HL-60 (cell line): ENCODE measurements at regions not wholly inside any gene's neighbourhood (a gene's known extent, or its start where the extent isn't known, plus 50 kb on each side); places are given as distances from the start of the nearest gene placed in this dataset.

ENCODE experiments used
- DNase-seq, 2 experiments: peaks; one replicate each; pipeline ENCODE4 v3.0.0-alpha.2; 2010 to 2020; ENCODE audit warnings: low read depth in 1 of 2, low spot score in 1 of 2
- H3K27ac ChIP-seq: fragments of 250-450 bp; sonication (Bioruptor Pico); replicated peaks from 2 replicates; pipeline ENCODE4 v1.5.1; 2020; ENCODE audit warnings: mild to moderate bottlenecking, moderate library complexity
- H3K27me3 ChIP-seq: fragments of 250-450 bp; sonication (Bioruptor Pico); 2 replicates; pipeline ENCODE4 v1.5.1; 2021; ENCODE audit warnings: mild to moderate bottlenecking, moderate library complexity; ENCODE audit not compliant: insufficient read depth, poor library complexity, severe bottlenecking
- H3K4me3 ChIP-seq: replicated peaks from 2 replicates; pipeline ENCODE4 v1.5.1; 2011; ENCODE audit warnings: mild to moderate bottlenecking, control low read depth, low read length; ENCODE audit not compliant: insufficient read depth
- CTCF ChIP-seq: IDR thresholded peaks from one replicate; pipeline ENCODE4 v1.5.1; 2011; ENCODE audit warnings: low read length, control low read depth, inconsistent platforms; ENCODE audit not compliant: insufficient read depth
- GABPA ChIP-seq: IDR thresholded peaks from 2 replicates; pipeline ENCODE4 v1.6.1; 2012; ENCODE audit warnings: low read depth
- POLR2AphosphoS5 ChIP-seq: IDR thresholded peaks from 2 replicates; pipeline ENCODE4 v1.6.1; 2012; ENCODE audit warnings: low read depth
- REST ChIP-seq: IDR thresholded peaks from 2 replicates; pipeline ENCODE4 v1.6.1; 2012; ENCODE audit warnings: low read depth; ENCODE audit not compliant: insufficient replicate concordance
- SPI1 ChIP-seq: IDR thresholded peaks from 2 replicates; pipeline ENCODE4 v1.6.1; 2012; ENCODE audit warnings: low read depth, mild to moderate bottlenecking, borderline replicate concordance

GRCh38 chr21:16855164-16855667 lies 657.6 kb upstream of the CXADR start:
- no peak overlapping the region for H3K27ac ChIP-seq
- H3K27me3 ChIP-seq = no peaks in the 10 kb centered on the region
- no peak for TF ChIP-seq SPI1
- no peak for DNase-seq
- no peak overlapping the region for H3K4me3 ChIP-seq

GRCh38 chr21:16863362-16863905 lies 649.4 kb upstream of the CXADR start:
- no peak overlapping the region for H3K27ac ChIP-seq
- DNase-seq = no peak
- H3K27me3 ChIP-seq = no peaks in the 10 kb centered on the region
- H3K4me3 ChIP-seq = no peak overlapping the region
- TF ChIP-seq REST = no peak
- no peak for TF ChIP-seq SPI1
- TF ChIP-seq GABPA = no peak
- no peak for TF ChIP-seq POLR2AphosphoS5
- TF ChIP-seq CTCF = no peak

- Histone ChIP-seq H3K4me3 (no peak overlapping the region), H3K27me3 (no peaks in the 10 kb centered on the region), H3K27ac (no peak overlapping the region)
- DNase-seq = no peak
- no peak for TF ChIP-seq SPI1
- TF ChIP-seq POLR2AphosphoS5 = no peak
- TF ChIP-seq CTCF = no peak
- no peak for TF ChIP-seq GABPA
- TF ChIP-seq REST = no peak
Observed at GRCh38 chr21:16863908-16864307, 648.9 kb upstream of the CXADR start.

- no peak for DNase-seq
- H3K27me3 ChIP-seq = no peaks in the 10 kb centered on the region
- no peak overlapping the region for H3K4me3 ChIP-seq
- H3K27ac ChIP-seq = no peak overlapping the region
- TF ChIP-seq SPI1 = no peak
- TF ChIP-seq POLR2AphosphoS5 = no peak
- TF ChIP-seq REST = no peak
- no peak for TF ChIP-seq GABPA
- no peak for TF ChIP-seq CTCF
Observed at GRCh38 chr21:16865632-16866031, 647.2 kb upstream of the CXADR start.
